GM10266 (cell line): ENCODE measurements at regions not wholly inside any gene's neighbourhood (a gene's known extent, or its start where the extent isn't known, plus 50 kb on each side); places are given as distances from the start of the nearest gene placed in this dataset.

Source experiments
- DNase-seq: peaks from one replicate; pipeline ENCODE4 v3.0.0; 2012; ENCODE audit errors: extremely low spot score
- CTCF ChIP-seq: IDR thresholded peaks from 2 replicates; pipeline ENCODE4 v1.5.1; 2012; ENCODE audit warnings: mild to moderate bottlenecking, low read depth; ENCODE audit not compliant: control insufficient read depth, insufficient read depth; ENCODE audit errors: missing control alignments

- no peak for TF ChIP-seq CTCF
- no peak for DNase-seq
Observed at GRCh38 chr12:58818546-58818945, 101.8 kb downstream of the LRIG3 start.

- DNase-seq = no peak
- no peak for TF ChIP-seq CTCF
Observed at GRCh38 chr12:58819345-58819744, 101.0 kb downstream of the LRIG3 start.

DNA sequence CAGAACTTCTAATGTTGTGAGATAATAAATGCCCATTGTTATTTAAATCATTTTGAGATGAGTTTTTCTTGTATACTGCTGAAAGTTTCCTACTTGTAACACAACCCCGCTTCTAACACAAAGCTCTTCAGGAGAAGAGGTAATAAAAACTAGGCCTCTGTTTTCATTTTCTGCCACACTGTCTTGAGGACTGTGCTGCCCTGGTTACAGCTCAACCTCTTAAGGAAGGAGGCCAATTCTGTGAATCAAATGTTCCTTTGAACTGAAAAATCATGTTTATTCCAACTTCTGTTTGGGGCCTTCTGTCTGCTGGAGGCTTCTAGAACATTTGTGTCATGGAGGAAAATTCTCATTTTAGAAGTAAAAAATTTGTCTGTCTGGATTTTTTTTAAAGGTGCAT is 100.3 kb downstream of the LRIG3 start:
- DNase-seq = no peak
- no peak for TF ChIP-seq CTCF
